GM23338 (cell line): ENCODE measurements at regions not wholly inside any gene's neighbourhood (a gene's known extent, or its start where the extent isn't known, plus 50 kb on each side); places are given as distances from the start of the nearest gene placed in this dataset.

ENCODE experiments used
- ATAC-seq: fragments of 200-7000 bp; cut with Tn5 transposase; 3 replicates; pipeline ENCODE4 v1.9.1; 2020
- DNase-seq: peaks from one replicate; pipeline ENCODE4 v3.0.0-alpha.2; 2015; ENCODE audit warnings: low spot score
- H2AFZ ChIP-seq: fragments of 200-600 bp; sonication (generic); 2 replicates; pipeline ENCODE4 v1.8.0; 2016; ENCODE audit warnings: antibody characterized with exemption, mild to moderate bottlenecking, moderate library complexity
- H3F3A ChIP-seq: fragments of 200-600 bp; sonication (generic); replicated peaks from 2 replicates; pipeline ENCODE4 v1.8.0; 2017; ENCODE audit warnings: antibody characterized with exemption, mixed run types, low read depth
- H3K27ac ChIP-seq: fragments of 200-600 bp; sonication (generic); 2 replicates; pipeline ENCODE4 v1.6.1; 2016; ENCODE audit warnings: low read depth
- H3K27me3 ChIP-seq: fragments of 200-600 bp; sonication (generic); 2 replicates; pipeline ENCODE4 v1.8.0; 2016; ENCODE audit warnings: mild to moderate bottlenecking, mixed run types, moderate library complexity; ENCODE audit not compliant: insufficient read depth
- H3K36me3 ChIP-seq: fragments of 200-600 bp; sonication (generic); 2 replicates; pipeline ENCODE4 v1.8.0; 2016; ENCODE audit warnings: mild to moderate bottlenecking; ENCODE audit not compliant: insufficient read depth
- H3K4me1 ChIP-seq: fragments of 200-600 bp; sonication (generic); 2 replicates; pipeline ENCODE4 v1.8.0; 2016; ENCODE audit warnings: mild to moderate bottlenecking, moderate library complexity; ENCODE audit not compliant: insufficient read depth
- H3K4me2 ChIP-seq: fragments of 200-600 bp; sonication (generic); 2 replicates; pipeline ENCODE4 v1.7.1; 2017; ENCODE audit warnings: mixed run types
- H3K4me3 ChIP-seq: fragments of 200-600 bp; sonication (generic); 2 replicates; pipeline ENCODE4 v1.6.1; 2016; ENCODE audit warnings: mixed run types
- H3K79me2 ChIP-seq: fragments of 200-600 bp; sonication (generic); replicated peaks from 2 replicates; pipeline ENCODE4 v1.8.0; 2017; ENCODE audit warnings: mild to moderate bottlenecking; ENCODE audit not compliant: insufficient read depth
- H3K9me2 ChIP-seq: fragments of 200-600 bp; sonication (generic); 2 replicates; pipeline ENCODE4 v1.8.0; 2017; ENCODE audit not compliant: insufficient read depth
- H4K20me1 ChIP-seq: fragments of 200-600 bp; sonication (generic); replicated peaks from 2 replicates; pipeline ENCODE4 v1.8.0; 2017; ENCODE audit warnings: mild to moderate bottlenecking; ENCODE audit not compliant: insufficient read depth
- H3K27ac Mint-ChIP-seq: 2 replicates; pipeline ENCODE4 v1.8.0; 2020; ENCODE audit warnings: inconsistent platforms, mild to moderate bottlenecking, moderate library complexity, mixed read lengths
- H3K27me3 Mint-ChIP-seq: 3 replicates; pipeline ENCODE4 v1.8.0; 2022; ENCODE audit warnings: low read depth, mild to moderate bottlenecking, moderate library complexity, mixed read lengths, inconsistent platforms; ENCODE audit not compliant: insufficient read depth, poor library complexity
- H3K36me3 Mint-ChIP-seq: 3 replicates; pipeline ENCODE4 v1.8.0; 2021; ENCODE audit warnings: low read depth, mild to moderate bottlenecking, inconsistent platforms, moderate library complexity, mixed read lengths
- H3K4me1 Mint-ChIP-seq: 3 replicates; pipeline ENCODE4 v1.8.0; 2020; ENCODE audit warnings: mild to moderate bottlenecking, inconsistent platforms, mixed read lengths
- H3K4me3 Mint-ChIP-seq: 3 replicates; pipeline ENCODE4 v1.8.0; 2021; ENCODE audit warnings: moderate library complexity, mild to moderate bottlenecking, inconsistent platforms, mixed read lengths
- H3K9me3 Mint-ChIP-seq: 3 replicates; pipeline ENCODE4 v1.8.0; 2020; ENCODE audit warnings: moderate library complexity, mild to moderate bottlenecking, inconsistent platforms, mixed read lengths
- CREB1 ChIP-seq: fragments of 250-450 bp; sonication (Bioruptor Pico); IDR thresholded peaks from 2 replicates; pipeline ENCODE4 v1.5.0; 2020; ENCODE audit warnings: low read depth, mild to moderate bottlenecking, moderate library complexity
- CTCF ChIP-seq, 2 experiments: fragments of 200-600 bp in 1 of 2; sonication (generic) in 1 of 2; conservative IDR thresholded peaks; 2 replicates each; pipeline versions ENCODE4 v1.5.1 to v1.6.1; 2016 to 2017; ENCODE audit warnings: antibody characterized with exemption in 2 of 2, low read depth in 2 of 2, mild to moderate bottlenecking in 2 of 2, moderate library complexity in 1 of 2
- ETS1 ChIP-seq: IDR thresholded peaks from 2 replicates; pipeline ENCODE4 v1.6.1; 2016; ENCODE audit warnings: antibody characterized with exemption
- EZH2 ChIP-seq: fragments of 200-600 bp; sonication (generic); IDR thresholded peaks from one replicate; pipeline ENCODE4 v1.8.0; 2017; ENCODE audit warnings: antibody characterized with exemption, mild to moderate bottlenecking, low read depth; ENCODE audit not compliant: unreplicated experiment
- EZH2phosphoT487 ChIP-seq: fragments of 200-600 bp; sonication (generic); IDR thresholded peaks from one replicate; pipeline ENCODE4 v1.8.1; 2018; ENCODE audit warnings: antibody characterized with exemption; ENCODE audit not compliant: unreplicated experiment
- JUNB ChIP-seq: IDR thresholded peaks from one replicate; pipeline ENCODE4 v1.6.1; 2016; ENCODE audit warnings: antibody characterized with exemption; ENCODE audit not compliant: unreplicated experiment
- NANOG ChIP-seq: IDR thresholded peaks from 2 replicates; pipeline ENCODE4 v1.6.1; 2016; ENCODE audit warnings: antibody characterized with exemption, borderline replicate concordance
- POLR2AphosphoS5 ChIP-seq: IDR thresholded peaks from 2 replicates; pipeline ENCODE4 v1.6.1; 2016; ENCODE audit warnings: antibody characterized with exemption, low read depth
- REST ChIP-seq: IDR thresholded peaks from one replicate; pipeline ENCODE4 v1.6.1; 2018; ENCODE audit warnings: antibody characterized with exemption; ENCODE audit not compliant: unreplicated experiment
- STAT1 ChIP-seq: IDR thresholded peaks from one replicate; pipeline ENCODE4 v1.6.1; 2016; ENCODE audit warnings: antibody characterized with exemption; ENCODE audit not compliant: unreplicated experiment
- ZNF114 ChIP-seq: fragments of 250-450 bp; sonication (Bioruptor Pico); IDR thresholded peaks from 2 replicates; pipeline ENCODE4 v1.5.0; 2020; ENCODE audit warnings: mild to moderate bottlenecking, moderate library complexity
- ZNF331 ChIP-seq: fragments of 250-450 bp; sonication (Bioruptor Pico); IDR thresholded peaks from 2 replicates; pipeline ENCODE4 v1.5.0; 2020; ENCODE audit warnings: low read depth, mild to moderate bottlenecking, moderate library complexity
- ZNF462 ChIP-seq: fragments of 250-450 bp; sonication (Bioruptor Pico); IDR thresholded peaks from 2 replicates; pipeline ENCODE4 v1.5.0; 2020; ENCODE audit warnings: mild to moderate bottlenecking, moderate library complexity

GRCh38 chr14:22149058-22149457, 440.0 kb downstream of the DAD1 start:
- no peaks in the 10 kb centered on the region for H3K36me3 ChIP-seq

More at GRCh38 chr14:22149058-22149457, 440.0 kb downstream of the DAD1 start:
- Histone ChIP-seq H3K27me3 (no peaks in the 10 kb centered on the region), H3K9me2 (peaks cover 4% of the 10 kb centered on the region; the same call in 1 of the 2 replicates), H3K4me2 (no peak overlapping the region), H3F3A (no peaks in the 10 kb centered on the region), H4K20me1 (no peaks in the 10 kb centered on the region), H2AFZ (no peak overlapping the region), H3K4me1 (no peaks in the 10 kb centered on the region), H3K79me2 (no peaks in the 10 kb centered on the region), H3K27ac (no peak overlapping the region), H3K4me3 (no peak overlapping the region)
- no peak for ATAC-seq
- H3K27me3 Mint-ChIP-seq, result peaks cover 1% of the 10 kb centered on the region
- H3K27ac Mint-ChIP-seq, result no peak overlapping the region
- DNase-seq, result no peak
- TF ChIP-seq NANOG, result no peak
- no peak for TF ChIP-seq REST
- TF ChIP-seq ETS1, result no peak
- no peak for TF ChIP-seq ZNF114 (CRISPR knock-in tag)
- TF ChIP-seq CTCF (conservative IDR thresholded peaks at IDR 0.05; ENCODE audit: low read depth in 2 of 2), result no peak
- TF ChIP-seq STAT1, result no peak
- TF ChIP-seq JUNB, result no peak
- no peak for TF ChIP-seq ZNF462 (CRISPR knock-in tag)
- no peak for TF ChIP-seq CREB1
- TF ChIP-seq ZNF331 (CRISPR knock-in tag), result no peak
- TF ChIP-seq POLR2AphosphoS5, result no peak
- TF ChIP-seq EZH2, result no peak
- TF ChIP-seq EZH2phosphoT487, result no peak
- peaks cover 36% of the 10 kb centered on the region for H3K9me3 Mint-ChIP-seq
- no peaks in the 10 kb centered on the region for H3K4me1 Mint-ChIP-seq
- peaks cover 20% of the 10 kb centered on the region for H3K36me3 Mint-ChIP-seq
- H3K4me3 Mint-ChIP-seq, result no peak overlapping the region
